LNCaP clone FGC (cell line): ENCODE measurements at regions not wholly inside any gene's neighbourhood (a gene's known extent, or its start where the extent isn't known, plus 50 kb on each side); places are given as distances from the start of the nearest gene placed in this dataset.

ENCODE experiments used
- DNase-seq: peaks from one replicate; pipeline ENCODE4 v3.0.0-alpha.2; 2011; ENCODE audit warnings: low read depth
- H3K4me3 ChIP-seq: 2 replicates; pipeline ENCODE4 v1.5.1; 2011; ENCODE audit warnings: mild to moderate bottlenecking, low read depth, low read length, control low read depth
- TF ChIP-seq, protein P1 (sequence below): IDR thresholded peaks from 2 replicates; pipeline ENCODE4 v1.5.1; 2012; ENCODE audit warnings: mild to moderate bottlenecking; ENCODE audit not compliant: control insufficient read depth, insufficient read depth; ENCODE audit errors: extremely low read depth

DNA sequence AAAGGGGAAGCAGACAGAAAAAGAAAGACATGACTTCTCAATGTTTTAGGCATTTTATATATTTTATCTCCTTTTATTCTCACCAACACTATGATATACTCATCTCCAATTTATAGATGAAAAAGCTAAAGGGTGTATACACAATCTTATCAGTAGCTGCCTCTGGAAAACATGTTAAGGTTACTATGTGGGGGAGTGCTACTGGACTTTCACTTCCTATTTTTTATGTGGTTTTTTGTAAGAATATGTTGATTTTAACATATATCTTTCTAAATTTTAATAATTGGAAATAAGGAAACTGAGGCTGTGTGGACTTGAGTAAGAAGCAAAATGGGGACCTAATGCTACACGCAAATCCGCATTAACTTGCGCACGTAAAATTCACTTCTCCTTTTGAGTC is 99.6 kb upstream of the PDE3A start:
- TF ChIP-seq, protein P1, sequence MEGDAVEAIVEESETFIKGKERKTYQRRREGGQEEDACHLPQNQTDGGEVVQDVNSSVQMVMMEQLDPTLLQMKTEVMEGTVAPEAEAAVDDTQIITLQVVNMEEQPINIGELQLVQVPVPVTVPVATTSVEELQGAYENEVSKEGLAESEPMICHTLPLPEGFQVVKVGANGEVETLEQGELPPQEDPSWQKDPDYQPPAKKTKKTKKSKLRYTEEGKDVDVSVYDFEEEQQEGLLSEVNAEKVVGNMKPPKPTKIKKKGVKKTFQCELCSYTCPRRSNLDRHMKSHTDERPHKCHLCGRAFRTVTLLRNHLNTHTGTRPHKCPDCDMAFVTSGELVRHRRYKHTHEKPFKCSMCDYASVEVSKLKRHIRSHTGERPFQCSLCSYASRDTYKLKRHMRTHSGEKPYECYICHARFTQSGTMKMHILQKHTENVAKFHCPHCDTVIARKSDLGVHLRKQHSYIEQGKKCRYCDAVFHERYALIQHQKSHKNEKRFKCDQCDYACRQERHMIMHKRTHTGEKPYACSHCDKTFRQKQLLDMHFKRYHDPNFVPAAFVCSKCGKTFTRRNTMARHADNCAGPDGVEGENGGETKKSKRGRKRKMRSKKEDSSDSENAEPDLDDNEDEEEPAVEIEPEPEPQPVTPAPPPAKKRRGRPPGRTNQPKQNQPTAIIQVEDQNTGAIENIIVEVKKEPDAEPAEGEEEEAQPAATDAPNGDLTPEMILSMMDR: no peak
- DNase-seq: no peak
- no peak overlapping the region for H3K4me3 ChIP-seq

- no peak overlapping the region for H3K4me3 ChIP-seq
- DNase-seq: no peak
- TF ChIP-seq, protein P1: no peak
Measured at GRCh38 chr12:20269337-20270067, 98.8 kb upstream of the PDE3A start.

GRCh38 chr12:20270557-20270956 is 97.8 kb upstream of the PDE3A start:
- no peak for DNase-seq
- no peak overlapping the region for H3K4me3 ChIP-seq
- TF ChIP-seq, protein P1: no peak

GRCh38 chr12:20272161-20272560 is 96.2 kb upstream of the PDE3A start:
- no peak for DNase-seq
- TF ChIP-seq, protein P1: no peak
- H3K4me3 ChIP-seq: no peak overlapping the region

GRCh38 chr12:20272801-20273200 is 95.5 kb upstream of the PDE3A start:
- TF ChIP-seq, protein P1: no peak
- DNase-seq: no peak
- no peak overlapping the region for H3K4me3 ChIP-seq

DNA sequence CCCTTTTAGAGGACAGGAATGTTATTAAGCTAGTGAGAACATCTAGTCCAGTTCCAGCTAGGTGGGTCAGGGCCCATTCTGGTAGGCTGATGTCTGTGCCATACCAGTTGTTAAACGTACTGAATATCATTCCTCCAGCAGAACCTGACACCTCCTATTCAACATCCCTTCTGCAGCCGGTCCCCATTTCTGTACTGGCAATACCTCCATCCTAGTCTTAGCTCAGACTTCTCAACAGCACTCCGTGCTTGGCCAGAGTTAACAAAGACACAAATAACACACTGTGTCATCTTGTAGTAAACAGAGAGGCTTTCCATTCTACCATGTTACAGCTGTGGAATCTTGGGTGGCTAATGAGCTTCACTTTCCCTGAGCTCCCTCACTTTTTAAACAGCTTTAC is 94.3 kb upstream of the PDE3A start:
- no peak overlapping the region for H3K4me3 ChIP-seq
- TF ChIP-seq, protein P1: no peak
- DNase-seq: no peak

DNA sequence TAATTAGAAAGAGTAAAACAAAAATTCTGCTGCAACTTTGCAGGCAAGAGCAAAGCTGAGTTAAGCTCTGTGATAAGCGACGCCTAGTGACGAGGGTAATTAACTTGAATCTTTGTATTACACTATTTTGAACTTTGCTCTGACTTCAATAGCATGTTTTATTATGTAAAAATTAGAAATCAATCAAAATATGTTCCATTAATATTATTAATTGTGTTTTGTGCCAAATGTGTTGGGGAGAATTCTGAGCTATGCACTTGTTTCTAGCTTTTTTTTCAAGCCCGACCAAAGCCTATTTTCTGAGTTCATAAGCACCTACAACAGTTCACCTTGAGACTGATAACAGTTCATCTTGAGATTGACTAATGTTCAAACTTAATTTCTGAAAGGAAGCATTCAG is 90.1 kb upstream of the PDE3A start:
- no peak overlapping the region for H3K4me3 ChIP-seq
- no peak for DNase-seq
- TF ChIP-seq, protein P1: no peak
